Lower leg skin (tissue), 3 donors: ENCODE measurements at regions not wholly inside any gene's neighbourhood (a gene's known extent, or its start where the extent isn't known, plus 50 kb on each side); places are given as distances from the start of the nearest gene placed in this dataset.

Experiments used
- POLR2A ChIP-seq, 2 donors: fragments of 450-650 bp; IDR thresholded peaks; one replicate each; pipeline ENCODE4 v1.6.1; 2016 to 2017; ENCODE audit warnings: antibody characterized with exemption in 2 of 2, mild to moderate bottlenecking in 1 of 2, moderate library complexity in 1 of 2
- TF ChIP-seq, protein P1 (sequence below), 3 donors: fragments of 450-650 bp; IDR thresholded peaks; one replicate each; pipeline ENCODE4 v1.5.1; 2016; ENCODE audit warnings: antibody characterized with exemption in 3 of 3, mild to moderate bottlenecking in 3 of 3, moderate library complexity in 2 of 3

DNA sequence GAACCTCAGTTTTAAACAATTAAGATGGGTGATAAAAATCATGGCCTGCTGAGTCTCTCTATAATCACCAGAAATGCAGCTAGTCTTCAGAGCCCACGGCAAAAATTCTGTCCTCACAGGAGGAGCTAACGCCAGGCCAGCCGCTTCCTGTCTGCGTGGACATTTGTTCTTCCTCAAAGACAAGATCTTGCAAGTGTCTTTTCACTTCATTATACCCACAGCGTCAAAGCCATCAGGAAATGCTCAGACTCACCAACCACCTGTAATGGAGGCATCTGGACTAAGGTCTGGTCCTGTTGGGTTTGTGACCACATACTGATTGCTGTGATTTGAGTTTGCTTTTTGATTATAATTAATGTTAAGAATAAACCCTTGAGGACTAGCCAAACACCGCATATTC, 473.8 kb upstream of the MC4R start:
- TF ChIP-seq, protein P1, sequence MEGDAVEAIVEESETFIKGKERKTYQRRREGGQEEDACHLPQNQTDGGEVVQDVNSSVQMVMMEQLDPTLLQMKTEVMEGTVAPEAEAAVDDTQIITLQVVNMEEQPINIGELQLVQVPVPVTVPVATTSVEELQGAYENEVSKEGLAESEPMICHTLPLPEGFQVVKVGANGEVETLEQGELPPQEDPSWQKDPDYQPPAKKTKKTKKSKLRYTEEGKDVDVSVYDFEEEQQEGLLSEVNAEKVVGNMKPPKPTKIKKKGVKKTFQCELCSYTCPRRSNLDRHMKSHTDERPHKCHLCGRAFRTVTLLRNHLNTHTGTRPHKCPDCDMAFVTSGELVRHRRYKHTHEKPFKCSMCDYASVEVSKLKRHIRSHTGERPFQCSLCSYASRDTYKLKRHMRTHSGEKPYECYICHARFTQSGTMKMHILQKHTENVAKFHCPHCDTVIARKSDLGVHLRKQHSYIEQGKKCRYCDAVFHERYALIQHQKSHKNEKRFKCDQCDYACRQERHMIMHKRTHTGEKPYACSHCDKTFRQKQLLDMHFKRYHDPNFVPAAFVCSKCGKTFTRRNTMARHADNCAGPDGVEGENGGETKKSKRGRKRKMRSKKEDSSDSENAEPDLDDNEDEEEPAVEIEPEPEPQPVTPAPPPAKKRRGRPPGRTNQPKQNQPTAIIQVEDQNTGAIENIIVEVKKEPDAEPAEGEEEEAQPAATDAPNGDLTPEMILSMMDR (IDR thresholded peaks at IDR 0.05): no peak
- no peak for TF ChIP-seq POLR2A (IDR thresholded peaks at IDR 0.05)
